ENCODE measurements at regions not wholly inside any gene's neighbourhood (a gene's known extent, or its start where the extent isn't known, plus 50 kb on each side); places are given as distances from the start of the nearest gene placed in this dataset.

- TF ChIP-seq GATA3 (IDR thresholded peaks at IDR 0.05; ENCODE audit: low read depth, low read length) (no peak), GATA2 (IDR thresholded peaks at IDR 0.05; ENCODE audit: low read depth, low read length) (no peak)
Measured at GRCh38 chr21:26715116-26715515, 130.1 kb downstream of the ADAMTS1 start.

GRCh38 chr21:26710155-26710554 lies 135.1 kb downstream of the ADAMTS1 start:
- TF ChIP-seq GATA2 (IDR thresholded peaks at IDR 0.05; ENCODE audit: low read depth, low read length) (no peak), GATA3 (IDR thresholded peaks at IDR 0.05; ENCODE audit: low read depth, low read length) (no peak)

GRCh38 chr21:26709090-26709489 lies 136.0 kb upstream of the CYYR1 start:
- TF ChIP-seq GATA2 (IDR thresholded peaks at IDR 0.05; ENCODE audit: low read depth, low read length), result no peak
- no peak for TF ChIP-seq GATA3 (IDR thresholded peaks at IDR 0.05; ENCODE audit: low read depth, low read length)

- TF ChIP-seq GATA2 (IDR thresholded peaks at IDR 0.05; ENCODE audit: low read depth, low read length) (no peak), GATA3 (IDR thresholded peaks at IDR 0.05; ENCODE audit: low read depth, low read length) (no peak)
Measured at GRCh38 chr21:26708223-26708800, 135.2 kb upstream of the CYYR1 start.

- no peak for TF ChIP-seq GATA3 (IDR thresholded peaks at IDR 0.05; ENCODE audit: low read depth, low read length)
- TF ChIP-seq GATA2 (IDR thresholded peaks at IDR 0.05; ENCODE audit: low read depth, low read length), result no peak
Measured at GRCh38 chr21:26707246-26707645, 134.2 kb upstream of the CYYR1 start.

GRCh38 chr21:26698416-26698815 lies 125.3 kb upstream of the CYYR1 start:
- TF ChIP-seq GATA2 (IDR thresholded peaks at IDR 0.05; ENCODE audit: low read depth, low read length) (no peak), GATA3 (IDR thresholded peaks at IDR 0.05; ENCODE audit: low read depth, low read length) (no peak)

GRCh38 chr21:26691416-26691815 lies 118.3 kb upstream of the CYYR1 start:
- no peak for TF ChIP-seq GATA2 (IDR thresholded peaks at IDR 0.05; ENCODE audit: low read depth, low read length)
- TF ChIP-seq GATA3 (IDR thresholded peaks at IDR 0.05; ENCODE audit: low read depth, low read length), result no peak

GRCh38 chr21:26686705-26687104 lies 113.6 kb upstream of the CYYR1 start:
- no peak for TF ChIP-seq GATA2 (IDR thresholded peaks at IDR 0.05; ENCODE audit: low read depth, low read length)
- no peak for TF ChIP-seq GATA3 (IDR thresholded peaks at IDR 0.05; ENCODE audit: low read depth, low read length)

GRCh38 chr21:26686278-26686677 lies 113.2 kb upstream of the CYYR1 start:
- no peak for TF ChIP-seq GATA3 (IDR thresholded peaks at IDR 0.05; ENCODE audit: low read depth, low read length)
- no peak for TF ChIP-seq GATA2 (IDR thresholded peaks at IDR 0.05; ENCODE audit: low read depth, low read length)

- TF ChIP-seq GATA3 (IDR thresholded peaks at IDR 0.05; ENCODE audit: low read depth, low read length) (no peak), GATA2 (IDR thresholded peaks at IDR 0.05; ENCODE audit: low read depth, low read length) (no peak)
Measured at GRCh38 chr21:26684889-26685288, 111.8 kb upstream of the CYYR1 start.

GRCh38 chr21:26683996-26684395 lies 110.9 kb upstream of the CYYR1 start:
- TF ChIP-seq GATA2 (IDR thresholded peaks at IDR 0.05; ENCODE audit: low read depth, low read length) (no peak), GATA3 (IDR thresholded peaks at IDR 0.05; ENCODE audit: low read depth, low read length) (no peak)

GRCh38 chr21:26679284-26679683 lies 106.2 kb upstream of the CYYR1 start:
- no peak for TF ChIP-seq GATA3 (IDR thresholded peaks at IDR 0.05; ENCODE audit: low read depth, low read length)
- TF ChIP-seq GATA2 (IDR thresholded peaks at IDR 0.05; ENCODE audit: low read depth, low read length), result no peak

- TF ChIP-seq GATA2 (IDR thresholded peaks at IDR 0.05; ENCODE audit: low read depth, low read length) (no peak), GATA3 (IDR thresholded peaks at IDR 0.05; ENCODE audit: low read depth, low read length) (no peak)
Measured at GRCh38 chr21:26674323-26674722, 101.2 kb upstream of the CYYR1 start.

GRCh38 chr21:26669215-26669764 lies 96.2 kb upstream of the CYYR1 start:
- no peak for TF ChIP-seq GATA3 (IDR thresholded peaks at IDR 0.05; ENCODE audit: low read depth, low read length)
- no peak for TF ChIP-seq GATA2 (IDR thresholded peaks at IDR 0.05; ENCODE audit: low read depth, low read length)

- TF ChIP-seq GATA2 (IDR thresholded peaks at IDR 0.05; ENCODE audit: low read depth, low read length) (no peak), GATA3 (IDR thresholded peaks at IDR 0.05; ENCODE audit: low read depth, low read length) (no peak)
Measured at GRCh38 chr21:26659757-26660156, 86.7 kb upstream of the CYYR1 start.

GRCh38 chr21:26659182-26659581 lies 86.1 kb upstream of the CYYR1 start:
- TF ChIP-seq GATA3 (IDR thresholded peaks at IDR 0.05; ENCODE audit: low read depth, low read length) (no peak), GATA2 (IDR thresholded peaks at IDR 0.05; ENCODE audit: low read depth, low read length) (no peak)
